Naive thymus-derived CD4-positive, alpha-beta T cell (primary cell): ENCODE measurements at regions not wholly inside any gene's neighbourhood (a gene's known extent, or its start where the extent isn't known, plus 50 kb on each side); places are given as distances from the start of the nearest gene placed in this dataset.

Source experiments
- ATAC-seq: fragments of 150-1000 bp; cut with Tn5 transposase; 2 replicates; pipeline ENCODE4 v1.10.0; 2021; ENCODE audit warnings: mild to moderate bottlenecking, moderate library complexity
- CTCF ChIA-PET: fragments of 350-600 bp; sonication (Branson Sonifier 250); formaldehyde crosslinking; loops from one replicate; lab custom pipeline; 2021; ENCODE audit warnings: antibody characterized with exemption; lab: Charles Lee
- POLR2A ChIA-PET: fragments of 350-600 bp; sonication (Branson Sonifier 250); formaldehyde crosslinking; loops from one replicate; lab custom pipeline; 2021; ENCODE audit warnings: antibody characterized with exemption, inconsistent platforms; lab: Charles Lee
- DNase-seq, 9 donors: peaks; one replicate each; pipeline versions ENCODE4 v3.0.0 to v3.0.0-alpha.2; 2020 to 2022; ENCODE audit warnings: mixed read lengths in 1 of 9
- H3K27ac ChIP-seq: one replicate; pipeline ENCODE4 v1.7.0; 2013; ENCODE audit warnings: mild to moderate bottlenecking, low read depth, low read length, moderate library complexity
- H3K27me3 ChIP-seq, 2 donors: one replicate each; pipeline ENCODE4 v1.7.0; 2013; ENCODE audit warnings: low read length in 2 of 2, mild to moderate bottlenecking in 2 of 2, moderate library complexity in 2 of 2; ENCODE audit not compliant: control insufficient read depth in 2 of 2, insufficient read depth in 2 of 2
- H3K36me3 ChIP-seq, 3 experiments: 1 replicate in 2 of 3; 2 replicates in 1 of 3; pipeline ENCODE4 v1.7.0; 2013; ENCODE audit warnings: low read length in 3 of 3, mild to moderate bottlenecking in 3 of 3, moderate library complexity in 1 of 3; ENCODE audit not compliant: insufficient read depth in 3 of 3, control insufficient read depth in 2 of 3
- H3K4me1 ChIP-seq, 2 donors: one replicate each; pipeline ENCODE4 v1.7.0; 2013; ENCODE audit warnings: low read length in 2 of 2, mild to moderate bottlenecking in 2 of 2, moderate library complexity in 1 of 2; ENCODE audit not compliant: control insufficient read depth in 2 of 2, insufficient read depth in 2 of 2
- H3K4me3 ChIP-seq: 2 replicates; pipeline ENCODE4 v1.7.0; 2013; ENCODE audit warnings: mild to moderate bottlenecking, low read length
- H3K9me3 ChIP-seq, 3 experiments: 1 replicate in 2 of 3; 2 replicates in 1 of 3; pipeline ENCODE4 v1.7.0; 2013; ENCODE audit warnings: low read length in 3 of 3; ENCODE audit not compliant: control insufficient read depth in 2 of 3
- H3K27ac Mint-ChIP-seq, 9 donors: one replicate each; pipeline ENCODE4 v1.8.0; 2020 to 2022; ENCODE audit warnings: mixed read lengths in 9 of 9, mild to moderate bottlenecking in 8 of 9, moderate library complexity in 5 of 9, inconsistent platforms in 2 of 9
- H3K27me3 Mint-ChIP-seq, 5 donors: one replicate each; pipeline ENCODE4 v1.8.0; 2021 to 2022; ENCODE audit warnings: mixed read lengths in 5 of 5, mild to moderate bottlenecking in 1 of 5
- H3K36me3 Mint-ChIP-seq, 5 donors: one replicate each; pipeline ENCODE4 v1.8.0; 2020 to 2022; ENCODE audit warnings: mixed read lengths in 5 of 5, mild to moderate bottlenecking in 3 of 5, inconsistent platforms in 1 of 5
- H3K4me1 Mint-ChIP-seq, 7 donors: one replicate each; pipeline ENCODE4 v1.8.0; 2020 to 2022; ENCODE audit warnings: mixed read lengths in 7 of 7, mild to moderate bottlenecking in 3 of 7, inconsistent platforms in 1 of 7
- H3K4me3 Mint-ChIP-seq, 10 donors: one replicate each; pipeline ENCODE4 v1.8.0; 2020 to 2022; ENCODE audit warnings: mild to moderate bottlenecking in 10 of 10, mixed read lengths in 10 of 10, moderate library complexity in 6 of 10, inconsistent platforms in 2 of 10
- H3K9me3 Mint-ChIP-seq, 11 donors: one replicate each; pipeline ENCODE4 v1.8.0; 2020 to 2022; ENCODE audit warnings: mixed read lengths in 11 of 11, mild to moderate bottlenecking in 4 of 11, inconsistent platforms in 1 of 11, moderate library complexity in 1 of 11
- intact Hi-C, 2 donors: fragments of 100-400 bp; cut with micrococcal nuclease; formaldehyde crosslinking; loops; one replicate each; pipeline ENCODE4 v1.15.1; 2023

DNA sequence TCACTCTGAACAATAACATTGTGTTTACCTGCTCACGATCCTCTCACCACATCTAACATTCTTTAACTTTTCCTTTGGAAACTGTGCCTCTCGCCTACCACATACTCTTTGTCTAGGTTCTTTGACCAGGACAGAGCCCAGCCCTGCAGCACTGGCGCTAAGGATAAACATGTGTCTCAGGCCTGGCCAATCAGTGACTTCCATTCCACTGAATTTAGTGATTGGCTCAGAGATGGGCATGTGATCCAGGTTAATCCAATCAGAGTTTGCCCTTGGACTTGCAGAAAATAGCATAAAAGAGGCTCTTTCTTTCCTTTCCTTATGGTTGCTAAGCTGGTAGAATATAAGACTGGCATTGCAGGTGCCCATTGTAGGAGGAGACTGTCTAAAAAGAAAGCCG lies 605.7 kb downstream of the MATN1 start:
- Mint-ChIP-seq H3K9me3 (no peaks in the 10 kb centered on the region), H3K4me3 (no peak overlapping the region), H3K27me3 (peaks cover 4 to 24% (median 11%) of the 10 kb centered on the region in 5 donors), H3K4me1 (no peaks in the 10 kb centered on the region), H3K36me3 (no peaks in the 10 kb centered on the region), H3K27ac (no peak overlapping the region)
- no peak for ATAC-seq
- Histone ChIP-seq H3K4me1 (no peaks in the 10 kb centered on the region), H3K27ac (no peak overlapping the region), H3K36me3 (no peaks in the 10 kb centered on the region), H3K27me3 (no peaks in the 10 kb centered on the region), H3K9me3 (no peaks in the 10 kb centered on the region), H3K4me3 (no peak overlapping the region)
- POLR2A ChIA-PET, result no interaction called here
- DNase-seq, result no peak
- intact Hi-C loops, result no loop called here
- CTCF ChIA-PET, result no interaction called here

DNA sequence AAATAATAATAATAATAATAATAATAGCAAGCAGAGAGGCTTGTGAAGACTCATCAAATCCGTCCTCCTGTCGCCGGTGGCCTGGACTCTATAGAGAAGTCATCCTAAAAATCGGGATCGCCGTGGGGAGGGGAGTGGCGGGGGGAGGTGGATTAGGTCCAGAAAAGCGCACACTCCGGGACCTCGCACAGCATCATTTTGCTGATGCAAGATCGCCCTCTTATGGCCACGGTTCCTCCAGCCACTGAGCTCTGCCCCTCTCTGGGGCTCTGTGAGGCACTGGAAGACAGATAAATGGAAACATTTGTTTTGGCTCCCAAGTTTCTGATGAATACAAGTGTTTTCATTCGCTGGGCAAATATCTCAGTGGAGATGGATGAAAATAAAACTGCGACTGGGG lies 612.0 kb downstream of the MATN1 start:
- Mint-ChIP-seq H3K4me3 (no peak overlapping the region), H3K27me3 (peaks cover 34 to 71% (median 48%) of the 10 kb centered on the region in 5 donors), H3K36me3 (no peaks in the 10 kb centered on the region), H3K4me1 (no peaks in the 10 kb centered on the region), H3K9me3 (peaks cover 0 to 1% (median 0%) of the 10 kb centered on the region in 11 donors), H3K27ac (no peak overlapping the region)
- Histone ChIP-seq H3K9me3 (no peaks in the 10 kb centered on the region), H3K36me3 (no peaks in the 10 kb centered on the region), H3K27ac (no peak overlapping the region), H3K27me3 (peaks cover 0 to 3% of the 10 kb centered on the region in 2 donors), H3K4me1 (no peaks in the 10 kb centered on the region), H3K4me3 (no peak overlapping the region)
- DNase-seq (peak in 1 of 9 donors; percentile 25), ATAC-seq (no peak)
- intact Hi-C loops, result no loop called here
- CTCF ChIA-PET, result no interaction called here
- POLR2A ChIA-PET, result no interaction called here

DNA sequence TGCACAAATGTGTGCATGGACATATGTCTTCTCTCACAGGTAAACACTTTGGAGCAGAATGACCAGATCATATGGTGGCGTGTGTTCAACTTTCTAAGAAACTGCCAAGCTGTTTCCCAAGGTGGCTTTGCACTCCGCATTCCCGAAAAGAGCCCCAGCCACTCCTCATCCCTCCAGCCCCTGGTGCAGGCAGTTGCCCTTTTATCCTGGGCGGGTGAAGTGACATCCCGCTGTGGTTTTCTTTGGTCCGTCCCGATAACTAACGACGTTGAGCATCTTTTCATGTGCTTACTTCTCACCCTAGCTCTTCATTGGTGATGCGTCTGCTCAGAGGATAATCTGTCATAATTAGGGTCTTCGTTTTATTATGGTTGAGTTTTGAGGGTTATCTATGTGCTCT lies 612.5 kb downstream of the MATN1 start:
- peaks cover 0 to 1% (median 0%) of the 10 kb centered on the region in 11 donors for H3K9me3 Mint-ChIP-seq
- DNase-seq (no peak), ATAC-seq (no peak)
- H3K9me3 ChIP-seq, result no peaks in the 10 kb centered on the region
- no peaks in the 10 kb centered on the region for H3K4me1 Mint-ChIP-seq
- H3K4me3 ChIP-seq, result no peak overlapping the region
- H3K27me3 ChIP-seq, result peaks cover 0 to 3% of the 10 kb centered on the region in 2 donors
- H3K27ac ChIP-seq, result no peak overlapping the region
- no peaks in the 10 kb centered on the region for H3K4me1 ChIP-seq
- ChIA-PET POLR2A (no interaction called here), CTCF (no interaction called here)
- no peaks in the 10 kb centered on the region for H3K36me3 Mint-ChIP-seq
- intact Hi-C loops, result no loop called here
- H3K4me3 Mint-ChIP-seq, result no peak overlapping the region
- H3K27me3 Mint-ChIP-seq, result peaks cover 34 to 68% (median 45%) of the 10 kb centered on the region in 5 donors
- H3K36me3 ChIP-seq, result no peaks in the 10 kb centered on the region
- H3K27ac Mint-ChIP-seq, result no peak overlapping the region

GRCh38 chr1:30109853-30110252 lies 613.5 kb downstream of the MATN1 start:
- no peaks in the 10 kb centered on the region for H3K9me3 ChIP-seq
- no peak overlapping the region for H3K27ac ChIP-seq
- peaks cover 34 to 68% (median 45%) of the 10 kb centered on the region in 5 donors for H3K27me3 Mint-ChIP-seq
- no peak overlapping the region for H3K4me3 Mint-ChIP-seq
- no peaks in the 10 kb centered on the region for H3K36me3 Mint-ChIP-seq
- no peaks in the 10 kb centered on the region for H3K36me3 ChIP-seq
- ATAC-seq, result no peak
- intact Hi-C loops, result no loop called here
- H3K27me3 ChIP-seq, result peaks cover 0 to 3% of the 10 kb centered on the region in 2 donors
- ChIA-PET POLR2A (no interaction called here), CTCF (no interaction called here)
- DNase-seq, result no peak
- H3K4me1 ChIP-seq, result no peaks in the 10 kb centered on the region
- H3K9me3 Mint-ChIP-seq, result peaks cover 0 to 1% (median 0%) of the 10 kb centered on the region in 11 donors
- no peak overlapping the region for H3K4me3 ChIP-seq
- no peaks in the 10 kb centered on the region for H3K4me1 Mint-ChIP-seq
- H3K27ac Mint-ChIP-seq, result no peak overlapping the region

DNA sequence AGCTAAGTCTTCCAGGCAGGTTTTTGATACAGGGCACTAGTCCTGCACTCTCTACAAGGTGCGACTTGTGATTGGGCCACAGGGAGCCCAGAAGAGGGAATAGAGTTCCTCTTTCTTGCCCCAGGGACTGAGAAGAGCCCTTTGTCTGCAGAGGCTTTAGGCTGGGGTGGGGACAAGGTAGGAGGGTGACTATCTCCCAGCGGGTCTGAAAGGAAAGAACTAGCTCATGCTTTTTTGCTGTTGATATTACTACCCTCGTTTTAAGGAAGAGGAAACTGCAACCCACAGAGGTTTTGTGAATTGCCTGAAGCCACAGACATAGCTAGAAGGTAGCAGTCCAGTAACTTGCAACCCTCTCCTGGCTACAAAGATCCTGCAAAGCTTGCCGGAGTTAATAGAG lies 615.2 kb downstream of the MATN1 start:
- DNase-seq (no peak), ATAC-seq (no peak)
- ChIA-PET CTCF (no interaction called here), POLR2A (no interaction called here)
- intact Hi-C loops, result no loop called here
- H3K27me3 ChIP-seq, result peaks cover 0 to 3% of the 10 kb centered on the region in 2 donors
- Mint-ChIP-seq H3K4me1 (no peaks in the 10 kb centered on the region), H3K27ac (no peak overlapping the region), H3K4me3 (no peak overlapping the region), H3K36me3 (no peaks in the 10 kb centered on the region), H3K27me3 (peaks cover 33 to 57% (median 45%) of the 10 kb centered on the region in 5 donors), H3K9me3 (peaks cover 0 to 1% (median 0%) of the 10 kb centered on the region in 11 donors)
- no peak overlapping the region for H3K27ac ChIP-seq
- H3K9me3 ChIP-seq, result no peaks in the 10 kb centered on the region
- no peaks in the 10 kb centered on the region for H3K36me3 ChIP-seq
- H3K4me3 ChIP-seq, result no peak overlapping the region
- H3K4me1 ChIP-seq, result no peaks in the 10 kb centered on the region

DNA sequence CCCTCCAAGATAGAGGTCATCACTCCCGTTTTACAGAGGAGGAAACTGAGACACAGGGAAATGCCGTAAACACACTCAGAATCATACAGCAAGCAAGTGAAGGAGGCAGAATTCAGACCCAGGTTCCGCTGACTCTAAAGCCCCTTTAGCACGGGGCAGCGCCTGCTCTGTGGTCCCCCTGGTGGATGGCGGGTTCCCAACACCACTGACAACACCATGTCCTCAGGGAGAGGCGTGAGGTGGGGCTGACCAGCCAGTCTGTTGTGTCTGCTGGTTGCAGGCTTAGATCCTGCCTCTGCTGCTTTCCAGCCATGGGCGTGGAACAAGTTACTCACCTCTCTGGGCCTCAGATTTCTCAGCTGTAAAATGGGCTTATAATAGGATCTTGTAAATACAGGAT lies 617.3 kb downstream of the MATN1 start:
- H3K27me3 Mint-ChIP-seq, result peaks cover 25 to 42% (median 35%) of the 10 kb centered on the region in 5 donors
- no peaks in the 10 kb centered on the region for H3K9me3 Mint-ChIP-seq
- no peaks in the 10 kb centered on the region for H3K36me3 Mint-ChIP-seq
- no peak overlapping the region for H3K4me3 Mint-ChIP-seq
- DNase-seq (no peak), ATAC-seq (no peak)
- H3K4me3 ChIP-seq, result no peak overlapping the region
- H3K27ac Mint-ChIP-seq, result no peak overlapping the region
- intact Hi-C loops, result no loop called here
- no peaks in the 10 kb centered on the region for H3K9me3 ChIP-seq
- no peak overlapping the region for H3K27ac ChIP-seq
- ChIA-PET CTCF (no interaction called here), POLR2A (no interaction called here)
- H3K27me3 ChIP-seq, result peaks cover 0 to 3% of the 10 kb centered on the region in 2 donors
- no peaks in the 10 kb centered on the region for H3K36me3 ChIP-seq
- H3K4me1 ChIP-seq, result no peaks in the 10 kb centered on the region
- no peaks in the 10 kb centered on the region for H3K4me1 Mint-ChIP-seq

DNA sequence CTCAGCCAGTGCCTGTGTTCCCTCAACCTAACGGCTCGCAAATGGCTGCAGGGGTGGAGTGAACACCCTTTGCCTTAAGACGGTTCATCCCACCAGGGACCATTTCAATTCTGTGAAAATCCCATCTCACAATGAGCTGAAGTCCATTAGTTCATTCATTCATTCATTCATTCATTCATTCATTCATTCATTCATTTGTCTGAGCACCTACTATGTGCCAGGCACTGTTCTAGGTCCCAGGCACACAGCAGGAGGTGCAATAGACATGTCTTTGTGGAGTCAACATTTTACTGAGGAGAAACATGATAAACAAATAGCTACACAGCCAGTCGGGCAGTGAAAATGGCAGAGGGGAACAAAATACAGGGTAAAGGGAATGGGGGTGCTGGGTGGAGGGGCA lies 618.8 kb downstream of the MATN1 start:
- no peak for ATAC-seq
- peaks cover 0 to 3% of the 10 kb centered on the region in 2 donors for H3K27me3 ChIP-seq
- CTCF ChIA-PET, result no interaction called here
- POLR2A ChIA-PET, result no interaction called here
- intact Hi-C loops, result no loop called here
- DNase-seq, result no peak
- Mint-ChIP-seq H3K9me3 (no peaks in the 10 kb centered on the region), H3K4me3 (no peak overlapping the region), H3K27ac (no peak overlapping the region), H3K36me3 (no peaks in the 10 kb centered on the region), H3K4me1 (no peaks in the 10 kb centered on the region), H3K27me3 (peaks cover 13 to 28% (median 23%) of the 10 kb centered on the region in 5 donors)
- no peak overlapping the region for H3K27ac ChIP-seq
- no peaks in the 10 kb centered on the region for H3K36me3 ChIP-seq
- no peak overlapping the region for H3K4me3 ChIP-seq
- H3K9me3 ChIP-seq, result no peaks in the 10 kb centered on the region
- H3K4me1 ChIP-seq, result no peaks in the 10 kb centered on the region
